Uterus (tissue), 3 donors: ENCODE measurements at regions not wholly inside any gene's neighbourhood (a gene's known extent, or its start where the extent isn't known, plus 50 kb on each side); places are given as distances from the start of the nearest gene placed in this dataset.

Experiments used
- DNase-seq, 2 donors: peaks; one replicate each; pipeline ENCODE4 v3.0.0-alpha.2; 2019 to 2020
- H3K27ac ChIP-seq, 2 donors: fragments of 200-600 bp; sonication (generic); 1 replicate in 1 of 2; 2 replicates in 1 of 2; pipeline ENCODE4 v1.5.1; 2016 to 2018
- H3K27me3 ChIP-seq, 2 donors: fragments of 200-600 bp; sonication (generic); one replicate each; pipeline ENCODE4 v1.5.1; 2018 to 2019; ENCODE audit warnings: control low read depth in 1 of 2
- H3K36me3 ChIP-seq, 2 donors: fragments of 200-600 bp; sonication (generic); one replicate each; pipeline ENCODE4 v1.5.1; 2019; ENCODE audit warnings: control low read depth in 1 of 2
- H3K4me1 ChIP-seq, 2 donors: fragments of 200-600 bp; sonication (generic); one replicate each; pipeline ENCODE4 v1.5.1; 2018 to 2019; ENCODE audit warnings: control low read depth in 1 of 2
- H3K4me3 ChIP-seq, 2 donors: fragments of 200-600 bp; sonication (generic); 1 replicate in 1 of 2; 2 replicates in 1 of 2; pipeline ENCODE4 v1.5.1; 2018 to 2019; ENCODE audit warnings: mild to moderate bottlenecking in 1 of 2
- H3K9me3 ChIP-seq, 2 donors: fragments of 200-600 bp; sonication (generic); one replicate each; pipeline ENCODE4 v1.5.1; 2019; ENCODE audit warnings: control low read depth in 1 of 2
- POLR2A ChIP-seq, 2 donors: fragments of 450-650 bp; IDR thresholded peaks; one replicate each; pipeline ENCODE4 v1.6.1; 2016; ENCODE audit warnings: antibody characterized with exemption in 2 of 2, mild to moderate bottlenecking in 1 of 2, moderate library complexity in 1 of 2
- intact Hi-C: fragments of 100-400 bp; cut with DNase I; formaldehyde crosslinking; loops from one replicate; pipeline ENCODE4 v1.15.1; 2023; ENCODE audit warnings: low total_unique reads
- TF ChIP-seq, protein P1 (sequence below), 4 experiments: fragments of 200-600 bp in 2 of 4; fragments of 450-650 bp in 2 of 4; sonication (generic) in 2 of 4; IDR thresholded peaks; one replicate each; pipeline ENCODE4 v1.5.1; 2016 to 2019; ENCODE audit warnings: antibody characterized with exemption in 4 of 4, mild to moderate bottlenecking in 2 of 4, moderate library complexity in 1 of 4
- donor health status: DM: yes; HTN: yes; CAD: no.

DNA sequence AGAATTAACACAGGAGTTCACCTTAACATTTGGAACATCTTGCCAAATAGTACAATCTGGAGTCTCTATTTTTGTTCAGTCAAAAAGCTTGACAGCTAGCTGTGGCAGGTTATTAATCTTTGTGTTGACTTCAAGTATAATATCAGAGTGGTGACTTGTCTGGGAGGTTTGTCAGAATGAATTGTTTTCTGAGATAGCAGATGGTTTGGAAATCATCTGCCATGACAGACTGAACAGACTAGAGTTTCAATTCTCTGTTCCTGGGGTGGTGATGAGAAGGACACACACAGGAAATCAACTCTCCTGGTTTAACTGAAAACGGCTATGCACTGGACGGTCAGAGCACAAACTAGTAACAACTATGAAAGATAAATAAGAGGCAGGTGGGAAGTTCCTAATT lies 203.3 kb upstream of the EMCN start:
- no peaks in the 10 kb centered on the region for H3K9me3 ChIP-seq
- H3K4me3 ChIP-seq: no peak overlapping the region
- no peaks in the 10 kb centered on the region for H3K36me3 ChIP-seq
- no peak overlapping the region for H3K27ac ChIP-seq
- intact Hi-C loops: no loop called here
- no peaks in the 10 kb centered on the region for H3K4me1 ChIP-seq
- no peak for DNase-seq
- no peak for TF ChIP-seq POLR2A (IDR thresholded peaks at IDR 0.05)
- TF ChIP-seq, protein P1, sequence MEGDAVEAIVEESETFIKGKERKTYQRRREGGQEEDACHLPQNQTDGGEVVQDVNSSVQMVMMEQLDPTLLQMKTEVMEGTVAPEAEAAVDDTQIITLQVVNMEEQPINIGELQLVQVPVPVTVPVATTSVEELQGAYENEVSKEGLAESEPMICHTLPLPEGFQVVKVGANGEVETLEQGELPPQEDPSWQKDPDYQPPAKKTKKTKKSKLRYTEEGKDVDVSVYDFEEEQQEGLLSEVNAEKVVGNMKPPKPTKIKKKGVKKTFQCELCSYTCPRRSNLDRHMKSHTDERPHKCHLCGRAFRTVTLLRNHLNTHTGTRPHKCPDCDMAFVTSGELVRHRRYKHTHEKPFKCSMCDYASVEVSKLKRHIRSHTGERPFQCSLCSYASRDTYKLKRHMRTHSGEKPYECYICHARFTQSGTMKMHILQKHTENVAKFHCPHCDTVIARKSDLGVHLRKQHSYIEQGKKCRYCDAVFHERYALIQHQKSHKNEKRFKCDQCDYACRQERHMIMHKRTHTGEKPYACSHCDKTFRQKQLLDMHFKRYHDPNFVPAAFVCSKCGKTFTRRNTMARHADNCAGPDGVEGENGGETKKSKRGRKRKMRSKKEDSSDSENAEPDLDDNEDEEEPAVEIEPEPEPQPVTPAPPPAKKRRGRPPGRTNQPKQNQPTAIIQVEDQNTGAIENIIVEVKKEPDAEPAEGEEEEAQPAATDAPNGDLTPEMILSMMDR (IDR thresholded peaks at IDR 0.05): no peak
- H3K27me3 ChIP-seq: no peaks in the 10 kb centered on the region

DNA sequence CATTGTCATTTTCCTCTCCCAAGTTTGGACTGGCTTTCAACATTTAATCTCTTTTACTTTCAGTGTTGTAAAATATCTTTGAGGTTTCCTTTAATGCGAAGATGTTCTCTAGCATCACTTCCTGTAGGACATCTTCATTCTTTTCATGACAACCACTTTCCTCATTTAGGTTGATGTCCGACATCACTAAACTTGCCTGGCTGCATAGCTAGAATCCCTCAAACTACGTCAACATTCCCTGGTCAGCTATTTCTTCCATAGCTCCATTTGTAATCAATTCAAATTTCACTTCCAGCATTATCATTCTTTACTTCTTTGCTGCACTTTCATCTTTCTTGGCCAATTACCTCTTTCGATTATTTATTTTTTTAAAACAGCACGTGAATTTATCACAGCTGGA lies 198.6 kb upstream of the EMCN start:
- no peak for DNase-seq
- H3K9me3 ChIP-seq: peaks cover 0 to 5% of the 10 kb centered on the region in 2 donors
- no peak overlapping the region for H3K4me3 ChIP-seq
- intact Hi-C loops: no loop called here
- peaks cover 0 to 5% of the 10 kb centered on the region in 2 donors for H3K27me3 ChIP-seq
- no peak overlapping the region for H3K27ac ChIP-seq
- no peaks in the 10 kb centered on the region for H3K4me1 ChIP-seq
- no peak for TF ChIP-seq POLR2A (IDR thresholded peaks at IDR 0.05)
- TF ChIP-seq, protein P1 (IDR thresholded peaks at IDR 0.05): no peak
- no peaks in the 10 kb centered on the region for H3K36me3 ChIP-seq

DNA sequence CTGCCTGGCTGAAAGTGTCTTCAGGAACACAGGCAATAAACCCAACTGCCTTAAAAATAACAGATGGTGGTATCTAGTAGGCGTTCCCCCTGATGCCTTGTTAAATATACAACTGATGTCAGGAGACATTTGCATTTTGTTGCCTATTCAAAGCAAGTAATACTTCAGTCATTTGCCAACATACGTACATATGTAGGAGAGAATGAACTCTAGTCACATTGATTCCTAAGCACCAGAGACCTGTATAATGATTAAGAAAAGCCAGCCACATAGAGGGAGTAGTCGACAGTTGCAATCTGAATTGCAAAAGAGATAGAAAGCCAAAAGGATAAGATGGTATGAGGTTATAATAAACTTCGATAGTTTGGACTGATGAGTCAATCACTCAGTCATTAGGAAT lies 191.0 kb upstream of the EMCN start:
- no peak overlapping the region for H3K4me3 ChIP-seq
- no peak for DNase-seq
- intact Hi-C loops: no loop called here

DNA sequence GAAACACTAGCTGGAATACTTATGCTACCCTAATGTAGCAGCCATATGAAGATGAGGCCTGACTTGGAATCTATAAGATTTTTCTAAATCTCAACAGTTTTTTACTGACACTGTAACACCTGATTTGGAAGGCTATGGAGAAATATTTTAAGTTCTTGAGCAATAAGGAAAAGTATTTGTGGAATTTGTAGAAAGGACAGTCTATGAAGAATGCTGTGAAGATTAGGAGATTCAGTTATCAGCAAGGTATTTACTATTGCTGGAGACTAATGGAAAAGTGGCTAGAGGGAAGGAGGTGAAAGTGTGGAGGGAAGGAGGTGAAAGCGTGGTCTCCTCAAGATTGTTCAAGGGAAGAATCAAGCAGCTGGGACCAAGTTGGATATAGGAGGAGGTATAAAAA lies 190.0 kb upstream of the EMCN start:
- intact Hi-C loops: no loop called here
- TF ChIP-seq, protein P1 (IDR thresholded peaks at IDR 0.05): no peak
- TF ChIP-seq POLR2A (IDR thresholded peaks at IDR 0.05): no peak
- Histone ChIP-seq H3K4me3 (no peak overlapping the region), H3K9me3 (no peaks in the 10 kb centered on the region), H3K27ac (no peak overlapping the region), H3K27me3 (no peaks in the 10 kb centered on the region), H3K4me1 (no peaks in the 10 kb centered on the region), H3K36me3 (no peaks in the 10 kb centered on the region)
- no peak for DNase-seq

More for the DNA sequence above, 191.0 kb upstream of the EMCN start:
- Histone ChIP-seq H3K27me3 (peaks cover 0 to 5% of the 10 kb centered on the region in 2 donors), H3K4me1 (no peaks in the 10 kb centered on the region), H3K9me3 (no peaks in the 10 kb centered on the region), H3K27ac (no peak overlapping the region), H3K36me3 (no peaks in the 10 kb centered on the region)
- TF ChIP-seq POLR2A (IDR thresholded peaks at IDR 0.05): no peak
- TF ChIP-seq, protein P1 (IDR thresholded peaks at IDR 0.05): no peak

DNA sequence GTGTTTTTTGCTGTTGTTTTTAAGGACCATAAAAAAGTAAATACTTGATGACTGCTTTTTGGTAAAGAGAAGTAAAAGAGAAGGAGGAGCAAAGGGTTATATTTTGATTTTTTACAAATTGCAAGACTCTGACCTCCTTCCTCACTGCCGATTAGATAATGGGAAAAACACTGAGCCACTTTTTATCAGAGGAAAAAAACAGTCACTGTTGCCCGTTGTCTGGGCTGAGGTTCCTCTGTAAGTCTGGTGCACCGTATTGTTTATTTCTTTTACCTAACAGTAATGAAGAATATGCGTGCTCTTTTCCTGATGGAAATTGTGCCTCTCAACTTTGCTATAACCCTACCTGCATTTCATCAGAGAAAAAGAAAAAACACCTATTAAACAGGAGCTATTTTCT lies 178.7 kb upstream of the EMCN start:
- Histone ChIP-seq H3K36me3 (no peaks in the 10 kb centered on the region), H3K27ac (no peak overlapping the region), H3K4me1 (no peaks in the 10 kb centered on the region), H3K4me3 (no peak overlapping the region), H3K27me3 (no peaks in the 10 kb centered on the region), H3K9me3 (no peaks in the 10 kb centered on the region)
- no peak for TF ChIP-seq POLR2A (IDR thresholded peaks at IDR 0.05)
- TF ChIP-seq, protein P1 (IDR thresholded peaks at IDR 0.05): no peak
- intact Hi-C loops: no loop called here
- DNase-seq: no peak
